Sigmoid colon (tissue), 6 donors: ENCODE measurements at regions not wholly inside any gene's neighbourhood (a gene's known extent, or its start where the extent isn't known, plus 50 kb on each side); places are given as distances from the start of the nearest gene placed in this dataset.

Source experiments
- DNase-seq: peaks from one replicate; pipeline ENCODE4 v3.0.0-alpha.2; 2019
- H3K27ac ChIP-seq, 4 donors: fragments of 200-600 bp; sonication (generic); one replicate each; pipeline ENCODE4 v1.5.1; 2016 to 2019; ENCODE audit warnings: mild to moderate bottlenecking in 1 of 4
- H3K27me3 ChIP-seq, 3 donors: fragments of 200-600 bp; sonication (generic); one replicate each; pipeline ENCODE4 v1.5.1; 2019; ENCODE audit warnings: mild to moderate bottlenecking in 1 of 3
- H3K36me3 ChIP-seq, 4 donors: fragments of 200-600 bp; sonication (generic); one replicate each; pipeline ENCODE4 v1.5.1; 2016 to 2019
- H3K4me1 ChIP-seq, 4 donors: fragments of 200-600 bp; sonication (generic); one replicate each; pipeline ENCODE4 v1.5.1; 2017 to 2019
- H3K4me3 ChIP-seq, 4 donors: fragments of 200-600 bp; sonication (generic); one replicate each; pipeline ENCODE4 v1.5.1; 2017 to 2019; ENCODE audit warnings: mild to moderate bottlenecking in 2 of 4, moderate library complexity in 1 of 4
- H3K9me3 ChIP-seq, 4 donors: fragments of 200-600 bp in 3 of 4; sonication (generic) in 3 of 4; one replicate each; pipeline versions ENCODE4 v1.5.1 to v1.6.1; 2013 to 2019
- CTCF ChIP-seq, 4 experiments: fragments of 450-650 bp in 3 of 4; fragments of 200-600 bp in 1 of 4; IDR thresholded peaks; one replicate each; pipeline ENCODE4 v1.5.1; 2016 to 2019; ENCODE audit warnings: antibody characterized with exemption in 4 of 4, mild to moderate bottlenecking in 3 of 4, moderate library complexity in 2 of 4
- EP300 ChIP-seq, 4 donors: sonication (generic); formaldehyde crosslinking; IDR thresholded peaks; one replicate each; pipeline ENCODE4 v1.6.1; 2017; ENCODE audit warnings: antibody characterized with exemption in 4 of 4
- POLR2A ChIP-seq, 2 donors: fragments of 450-650 bp; IDR thresholded peaks; one replicate each; pipeline ENCODE4 v1.6.1; 2016; ENCODE audit warnings: antibody characterized with exemption in 2 of 2, mild to moderate bottlenecking in 2 of 2, moderate library complexity in 2 of 2
- POLR2AphosphoS5 ChIP-seq, 4 donors: sonication (generic); formaldehyde crosslinking; IDR thresholded peaks; one replicate each; pipeline ENCODE4 v1.6.1; 2017; ENCODE audit warnings: antibody characterized with exemption in 4 of 4
- WGBS, 2 donors: extraction: QIAGEN DNeasy Blood & Tissue Kit; methylation state at CpG; one replicate each; pipeline ENCODE4 v1.1.7; 2013; 5-methylcytosine and 5-hydroxymethylcytosine counted together
- intact Hi-C: fragments of 100-400 bp; cut with DNase I; formaldehyde crosslinking; loops from one replicate; pipeline ENCODE4 v1.15.1; 2023
- donor health status: healthy with polysubstance abuse.
- donor health status: healthy.

- TF ChIP-seq POLR2AphosphoS5 (IDR thresholded peaks at IDR 0.05) = no peak
- no peak for TF ChIP-seq POLR2A (IDR thresholded peaks at IDR 0.05)
- TF ChIP-seq EP300 (IDR thresholded peaks at IDR 0.05) = no peak
- no peak for TF ChIP-seq CTCF (IDR thresholded peaks at IDR 0.05)
- no peak overlapping the region for H3K27ac ChIP-seq
- 65 to 75% methylated on average over 16 of the region's 16 CpGs for WGBS, 2 donors
- no peaks in the 10 kb centered on the region for H3K4me1 ChIP-seq
- intact Hi-C loops = no loop called here
- no peak overlapping the region for H3K4me3 ChIP-seq
- H3K36me3 ChIP-seq = no peaks in the 10 kb centered on the region
- no peak for DNase-seq
- H3K27me3 ChIP-seq = peaks cover 0 to 4% (median 0%) of the 10 kb centered on the region in 3 donors
- no peaks in the 10 kb centered on the region for H3K9me3 ChIP-seq
These were observed 403.6 kb downstream of the RRAGC start for GRCh38 chr1:38455829-38456530.

- Histone ChIP-seq H3K36me3 (no peaks in the 10 kb centered on the region), H3K9me3 (no peaks in the 10 kb centered on the region), H3K27me3 (peaks cover 0 to 4% (median 0%) of the 10 kb centered on the region in 3 donors), H3K27ac (no peak overlapping the region), H3K4me3 (no peak overlapping the region), H3K4me1 (no peaks in the 10 kb centered on the region)
- DNase-seq = no peak
- intact Hi-C loops = no loop called here
- TF ChIP-seq EP300 (IDR thresholded peaks at IDR 0.05) = no peak
- no peak for TF ChIP-seq POLR2AphosphoS5 (IDR thresholded peaks at IDR 0.05)
- no peak for TF ChIP-seq POLR2A (IDR thresholded peaks at IDR 0.05)
- no peak for TF ChIP-seq CTCF (IDR thresholded peaks at IDR 0.05)
- 85 to 87% methylated on average over 9 of the region's 9 CpGs for WGBS, 2 donors
These were observed 404.7 kb downstream of the RRAGC start for GRCh38 chr1:38454749-38455441.

GRCh38 chr1:38454236-38454635, 405.3 kb downstream of the RRAGC start:
- no peak overlapping the region for H3K4me3 ChIP-seq
- DNase-seq = no peak
- peaks cover 0 to 4% (median 0%) of the 10 kb centered on the region in 3 donors for H3K27me3 ChIP-seq
- TF ChIP-seq POLR2AphosphoS5 (IDR thresholded peaks at IDR 0.05) (no peak), EP300 (IDR thresholded peaks at IDR 0.05) (no peak), CTCF (IDR thresholded peaks at IDR 0.05) (no peak), POLR2A (IDR thresholded peaks at IDR 0.05) (no peak)
- no peak overlapping the region for H3K27ac ChIP-seq
- intact Hi-C loops = no loop called here
- no peaks in the 10 kb centered on the region for H3K36me3 ChIP-seq
- H3K4me1 ChIP-seq = no peaks in the 10 kb centered on the region
- 89 to 90% methylated on average over 5 of the region's 5 CpGs for WGBS, 2 donors
- no peaks in the 10 kb centered on the region for H3K9me3 ChIP-seq

- TF ChIP-seq EP300 (IDR thresholded peaks at IDR 0.05) = no peak
- TF ChIP-seq CTCF (IDR thresholded peaks at IDR 0.05) = no peak
- no peak for TF ChIP-seq POLR2A (IDR thresholded peaks at IDR 0.05)
- TF ChIP-seq POLR2AphosphoS5 (IDR thresholded peaks at IDR 0.05) = no peak
- H3K9me3 ChIP-seq = no peaks in the 10 kb centered on the region
- no peak for DNase-seq
- no peak overlapping the region for H3K27ac ChIP-seq
- intact Hi-C loops = no loop called here
- no peak overlapping the region for H3K4me3 ChIP-seq
- no peaks in the 10 kb centered on the region for H3K36me3 ChIP-seq
- 59 to 62% methylated on average over 4 of the region's 4 CpGs for WGBS, 2 donors
- peaks cover 0 to 2% (median 0%) of the 10 kb centered on the region in 3 donors for H3K27me3 ChIP-seq
- H3K4me1 ChIP-seq = no peaks in the 10 kb centered on the region
These were observed 405.7 kb upstream of the POU3F1 start for GRCh38 chr1:38452246-38452645.
